ENCODE measurements at regions not wholly inside any gene's neighbourhood (a gene's known extent, or its start where the extent isn't known, plus 50 kb on each side); places are given as distances from the start of the nearest gene placed in this dataset.

- no peaks in the 10 kb centered on the region for H3K4me1 ChIP-seq (ENCODE audit: control insufficient read depth, low read length)
- no peak overlapping the region for H3K27ac ChIP-seq (ENCODE audit: low read depth, low read length)
- no peaks in the 10 kb centered on the region for H3F3A ChIP-seq (ENCODE audit: control insufficient read depth, insufficient read depth)
- H3K4me2 ChIP-seq (ENCODE audit: low read length) = no peak overlapping the region
- H3K9me3 ChIP-seq (ENCODE audit: control insufficient read depth, insufficient read depth, low read length) = no peaks in the 10 kb centered on the region
- TF ChIP-seq CTCF (IDR thresholded peaks at IDR 0.05; ENCODE audit: low read depth, low read length, poor library complexity, severe bottlenecking) = no peak
- no peak for TF ChIP-seq EZH2phosphoT487 (IDR thresholded peaks at IDR 0.05; ENCODE audit: borderline replicate concordance, low read length)
- no peak overlapping the region for H3K4me3 ChIP-seq (ENCODE audit: low read length)
- no peaks in the 10 kb centered on the region for H4K20me1 ChIP-seq (ENCODE audit: control insufficient read depth, insufficient read depth, low read depth, low read length)
- H3K27me3 ChIP-seq (ENCODE audit: control insufficient read depth, low read length) = no peaks in the 10 kb centered on the region
- no peaks in the 10 kb centered on the region for H3K9me2 ChIP-seq (replicated peaks; ENCODE audit: control insufficient read depth, low read length)
- no peaks in the 10 kb centered on the region for H3K79me2 ChIP-seq (ENCODE audit: control insufficient read depth, low read length)
- no peaks in the 10 kb centered on the region for H3K36me3 ChIP-seq (ENCODE audit: control insufficient read depth, low read length)
Measured at GRCh38 chr19:31570718-31571117, 221.5 kb upstream of the TSHZ3 start.

- H3K4me3 ChIP-seq (ENCODE audit: low read length) = no peak overlapping the region
- TF ChIP-seq CTCF (IDR thresholded peaks at IDR 0.05; ENCODE audit: low read depth, low read length, poor library complexity, severe bottlenecking) (no peak), EZH2phosphoT487 (IDR thresholded peaks at IDR 0.05; ENCODE audit: borderline replicate concordance, low read length) (no peak)
- H3K36me3 ChIP-seq (ENCODE audit: control insufficient read depth, low read length) = no peaks in the 10 kb centered on the region
- H3K9me2 ChIP-seq (replicated peaks; ENCODE audit: control insufficient read depth, low read length) = no peaks in the 10 kb centered on the region
- H3K4me1 ChIP-seq (ENCODE audit: control insufficient read depth, low read length) = no peaks in the 10 kb centered on the region
- no peaks in the 10 kb centered on the region for H3F3A ChIP-seq (ENCODE audit: control insufficient read depth, insufficient read depth)
- no peak overlapping the region for H3K4me2 ChIP-seq (ENCODE audit: low read length)
- H3K79me2 ChIP-seq (ENCODE audit: control insufficient read depth, low read length) = no peaks in the 10 kb centered on the region
- H4K20me1 ChIP-seq (ENCODE audit: control insufficient read depth, insufficient read depth, low read depth, low read length) = no peaks in the 10 kb centered on the region
- no peaks in the 10 kb centered on the region for H3K27me3 ChIP-seq (ENCODE audit: control insufficient read depth, low read length)
- H3K9me3 ChIP-seq (ENCODE audit: control insufficient read depth, insufficient read depth, low read length) = no peaks in the 10 kb centered on the region
- H3K27ac ChIP-seq (ENCODE audit: low read depth, low read length) = no peak overlapping the region
Measured at GRCh38 chr19:31572102-31572975, 223.1 kb upstream of the TSHZ3 start.

DNA sequence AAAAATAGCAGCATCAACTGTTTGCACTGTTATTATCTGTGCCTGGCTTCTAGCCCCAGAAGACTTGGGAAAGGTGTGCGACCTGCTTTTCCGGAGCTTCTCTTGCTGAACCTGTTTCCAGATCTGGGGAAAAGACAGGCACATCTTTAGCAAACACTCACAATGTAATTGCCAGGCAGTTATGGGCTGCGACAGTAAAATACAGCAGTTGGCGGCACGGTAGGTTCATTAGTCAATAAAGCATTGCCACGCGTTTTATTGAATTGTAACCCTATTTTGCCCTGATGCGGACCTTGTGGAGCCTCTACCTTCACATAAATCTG lies 223.7 kb upstream of the TSHZ3 start:
- no peak overlapping the region for H3K4me3 ChIP-seq (ENCODE audit: low read length)
- H3K4me2 ChIP-seq (ENCODE audit: low read length) = no peak overlapping the region
- no peaks in the 10 kb centered on the region for H3F3A ChIP-seq (ENCODE audit: control insufficient read depth, insufficient read depth)
- no peaks in the 10 kb centered on the region for H4K20me1 ChIP-seq (ENCODE audit: control insufficient read depth, insufficient read depth, low read depth, low read length)
- H3K27ac ChIP-seq (ENCODE audit: low read depth, low read length) = no peak overlapping the region
- no peaks in the 10 kb centered on the region for H3K27me3 ChIP-seq (ENCODE audit: control insufficient read depth, low read length)
- no peaks in the 10 kb centered on the region for H3K36me3 ChIP-seq (ENCODE audit: control insufficient read depth, low read length)
- no peaks in the 10 kb centered on the region for H3K9me3 ChIP-seq (ENCODE audit: control insufficient read depth, insufficient read depth, low read length)
- no peaks in the 10 kb centered on the region for H3K4me1 ChIP-seq (ENCODE audit: control insufficient read depth, low read length)
- no peaks in the 10 kb centered on the region for H3K9me2 ChIP-seq (replicated peaks; ENCODE audit: control insufficient read depth, low read length)
- TF ChIP-seq CTCF (IDR thresholded peaks at IDR 0.05; ENCODE audit: low read depth, low read length, poor library complexity, severe bottlenecking) (no peak), EZH2phosphoT487 (IDR thresholded peaks at IDR 0.05; ENCODE audit: borderline replicate concordance, low read length) (no peak)
- no peaks in the 10 kb centered on the region for H3K79me2 ChIP-seq (ENCODE audit: control insufficient read depth, low read length)
